HG03378 (cell line): ENCODE measurements at regions not wholly inside any gene's neighbourhood (a gene's known extent, or its start where the extent isn't known, plus 50 kb on each side); places are given as distances from the start of the nearest gene placed in this dataset.
"Not testable (repeated sequence)": the region's sequence is repeated elsewhere in the genome, so short reads cannot be mapped to it uniquely, and the experiment has no call there.

ENCODE experiments used
- ATAC-seq: cut with Tn5 transposase; IDR thresholded peaks from one replicate; pipeline ENCODE4 v1.9.1; 2021; ENCODE audit warnings: mild to moderate bottlenecking, moderate library complexity; ENCODE audit not compliant: unreplicated experiment

- ATAC-seq: no peak
These were observed 379.3 kb upstream of the TENM3 start for GRCh38 chr4:181863856-181864255.

GRCh38 chr4:181870326-181870725 lies 372.9 kb upstream of the TENM3 start:
- no peak for ATAC-seq

- no peak for ATAC-seq
These were observed 368.6 kb upstream of the TENM3 start for GRCh38 chr4:181874602-181875001.

GRCh38 chr4:181877329-181877848 lies 365.8 kb upstream of the TENM3 start:
- ATAC-seq: no peak

- no peak for ATAC-seq
These were observed 353.2 kb upstream of the TENM3 start for GRCh38 chr4:181890031-181890430.

GRCh38 chr4:181890911-181891310 lies 352.3 kb upstream of the TENM3 start:
- no peak for ATAC-seq

- no peak for ATAC-seq
These were observed 346.6 kb upstream of the TENM3 start for GRCh38 chr4:181896614-181897013.

GRCh38 chr4:181897935-181898334 lies 345.3 kb upstream of the TENM3 start:
- no peak for ATAC-seq

GRCh38 chr4:181902404-181902803 lies 340.8 kb upstream of the TENM3 start:
- ATAC-seq: not testable (repeated sequence)

GRCh38 chr4:181905708-181906107 lies 337.5 kb upstream of the TENM3 start:
- ATAC-seq: no peak

GRCh38 chr4:181908168-181908567 lies 335.0 kb upstream of the TENM3 start:
- no peak for ATAC-seq

- ATAC-seq: no peak
These were observed 333.8 kb upstream of the TENM3 start for GRCh38 chr4:181909368-181909767.

GRCh38 chr4:181911420-181911819 lies 331.8 kb upstream of the TENM3 start:
- ATAC-seq: no peak

- ATAC-seq: no peak
These were observed 309.7 kb upstream of the TENM3 start for GRCh38 chr4:181933471-181933870.

GRCh38 chr4:181938631-181939030 lies 304.6 kb upstream of the TENM3 start:
- ATAC-seq: no peak

GRCh38 chr4:181939199-181939945 lies 303.8 kb upstream of the TENM3 start:
- no peak for ATAC-seq

GRCh38 chr4:181944527-181944926 lies 298.7 kb upstream of the TENM3 start:
- no peak for ATAC-seq

- ATAC-seq: no peak
These were observed 296.3 kb upstream of the TENM3 start for GRCh38 chr4:181946902-181947301.

- ATAC-seq: no peak
These were observed 294.3 kb upstream of the TENM3 start for GRCh38 chr4:181948839-181949382.

- no peak for ATAC-seq
These were observed 293.4 kb upstream of the TENM3 start for GRCh38 chr4:181949704-181950312.

- ATAC-seq: no peak
These were observed 292.7 kb upstream of the TENM3 start for GRCh38 chr4:181950372-181951127.
